ENCODE measurements at regions not wholly inside any gene's neighbourhood (a gene's known extent, or its start where the extent isn't known, plus 50 kb on each side); places are given as distances from the start of the nearest gene placed in this dataset.

DNA sequence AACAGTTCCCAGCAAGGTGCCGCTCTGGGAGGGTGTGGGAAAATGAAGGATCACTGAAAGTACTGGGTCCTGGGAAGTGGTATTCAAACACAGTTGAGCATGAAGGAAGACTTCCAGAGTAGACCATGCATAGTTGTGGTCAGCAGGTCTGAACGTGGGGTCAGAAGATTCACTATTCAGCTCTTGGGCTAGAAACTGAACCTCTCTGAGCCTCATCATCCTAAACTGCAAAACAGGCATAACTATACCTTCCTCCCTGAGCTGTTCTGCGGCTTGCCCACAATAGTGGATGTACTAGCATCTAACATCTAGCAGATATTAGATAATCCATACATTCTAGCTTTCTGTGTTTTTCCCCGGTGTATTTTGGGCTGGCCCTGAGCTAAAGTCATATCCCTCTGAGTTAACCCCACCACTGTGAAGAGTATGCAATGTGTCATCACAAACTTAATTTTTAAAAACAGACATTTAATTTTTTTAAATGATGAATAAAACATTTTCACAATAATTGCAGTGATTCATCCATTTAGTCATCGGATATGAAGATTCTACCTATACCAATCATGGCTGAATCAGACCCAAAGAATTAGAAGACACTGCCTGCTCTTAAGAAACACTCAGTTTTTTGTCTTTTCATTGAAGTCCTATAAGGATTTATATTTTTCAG, 179.1 kb downstream of the BLID start:
- H3K4me3 ChIP-seq (ENCODE audit: insufficient read depth, low read length), result no peak overlapping the region
- no peaks in the 10 kb centered on the region for H3K79me2 ChIP-seq (ENCODE audit: insufficient read depth, low read length)
- H3K4me2 ChIP-seq (ENCODE audit: insufficient read depth, low read length), result peak overlapping the region; percentile 5
- peak; percentile 81 for DNase-seq (ENCODE audit: insufficient read length, low spot score, missing footprints)
- H4K20me1 ChIP-seq (ENCODE audit: insufficient read depth, low read length), result no peaks in the 10 kb centered on the region
- peaks cover 30% of the 10 kb centered on the region for H3K4me1 ChIP-seq (ENCODE audit: insufficient read depth, low read length)
- no peak for TF ChIP-seq CTCF (IDR thresholded peaks at IDR 0.05; ENCODE audit: extremely low read depth, low read depth, low read length)
- no peaks in the 10 kb centered on the region for H3K36me3 ChIP-seq (ENCODE audit: insufficient read depth, low read length)
- H3K27me3 ChIP-seq (ENCODE audit: insufficient read depth, low read length), result no peaks in the 10 kb centered on the region
- H3K27ac ChIP-seq (ENCODE audit: low read depth, low read length), result peak overlapping the region; percentile 64
- H3K9me3 ChIP-seq (ENCODE audit: low read depth, low read length), result no peaks in the 10 kb centered on the region
- H2AFZ ChIP-seq (ENCODE audit: low read length), result no peak overlapping the region

GRCh38 chr11:121936370-121936769, 179.6 kb downstream of the BLID start:
- Histone ChIP-seq H3K4me3 (ENCODE audit: insufficient read depth, low read length) (no peak overlapping the region), H3K4me1 (ENCODE audit: insufficient read depth, low read length) (peaks cover 34% of the 10 kb centered on the region), H3K9me3 (ENCODE audit: low read depth, low read length) (no peaks in the 10 kb centered on the region), H4K20me1 (ENCODE audit: insufficient read depth, low read length) (no peaks in the 10 kb centered on the region), H3K27ac (ENCODE audit: low read depth, low read length) (peak overlapping the region; percentile 64), H3K79me2 (ENCODE audit: insufficient read depth, low read length) (no peaks in the 10 kb centered on the region), H3K36me3 (ENCODE audit: insufficient read depth, low read length) (no peaks in the 10 kb centered on the region), H3K4me2 (ENCODE audit: insufficient read depth, low read length) (peak overlapping the region; percentile 5), H2AFZ (ENCODE audit: low read length) (no peak overlapping the region), H3K27me3 (ENCODE audit: insufficient read depth, low read length) (no peaks in the 10 kb centered on the region)
- no peak for TF ChIP-seq CTCF (IDR thresholded peaks at IDR 0.05; ENCODE audit: extremely low read depth, low read depth, low read length)
- no peak for DNase-seq (ENCODE audit: insufficient read length, low spot score, missing footprints)

- no peak overlapping the region for H2AFZ ChIP-seq (ENCODE audit: low read length)
- H4K20me1 ChIP-seq (ENCODE audit: insufficient read depth, low read length), result no peaks in the 10 kb centered on the region
- no peaks in the 10 kb centered on the region for H3K27me3 ChIP-seq (ENCODE audit: insufficient read depth, low read length)
- peaks cover 46% of the 10 kb centered on the region for H3K4me1 ChIP-seq (ENCODE audit: insufficient read depth, low read length)
- H3K36me3 ChIP-seq (ENCODE audit: insufficient read depth, low read length), result no peaks in the 10 kb centered on the region
- no peak overlapping the region for H3K4me3 ChIP-seq (ENCODE audit: insufficient read depth, low read length)
- H3K9me3 ChIP-seq (ENCODE audit: low read depth, low read length), result no peaks in the 10 kb centered on the region
- DNase-seq (ENCODE audit: insufficient read length, low spot score, missing footprints), result no peak
- no peak overlapping the region for H3K27ac ChIP-seq (ENCODE audit: low read depth, low read length)
- no peak for TF ChIP-seq CTCF (IDR thresholded peaks at IDR 0.05; ENCODE audit: extremely low read depth, low read depth, low read length)
- H3K79me2 ChIP-seq (ENCODE audit: insufficient read depth, low read length), result no peaks in the 10 kb centered on the region
- H3K4me2 ChIP-seq (ENCODE audit: insufficient read depth, low read length), result no peak overlapping the region
These were observed 182.3 kb downstream of the BLID start for GRCh38 chr11:121933694-121934093.

GRCh38 chr11:121933294-121933693, 182.7 kb downstream of the BLID start:
- no peaks in the 10 kb centered on the region for H4K20me1 ChIP-seq (ENCODE audit: insufficient read depth, low read length)
- H3K79me2 ChIP-seq (ENCODE audit: insufficient read depth, low read length), result no peaks in the 10 kb centered on the region
- DNase-seq (ENCODE audit: insufficient read length, low spot score, missing footprints), result no peak
- H3K4me3 ChIP-seq (ENCODE audit: insufficient read depth, low read length), result no peak overlapping the region
- H2AFZ ChIP-seq (ENCODE audit: low read length), result no peak overlapping the region
- H3K27ac ChIP-seq (ENCODE audit: low read depth, low read length), result no peak overlapping the region
- no peak overlapping the region for H3K4me2 ChIP-seq (ENCODE audit: insufficient read depth, low read length)
- H3K9me3 ChIP-seq (ENCODE audit: low read depth, low read length), result no peaks in the 10 kb centered on the region
- peaks cover 46% of the 10 kb centered on the region for H3K4me1 ChIP-seq (ENCODE audit: insufficient read depth, low read length)
- H3K27me3 ChIP-seq (ENCODE audit: insufficient read depth, low read length), result no peaks in the 10 kb centered on the region
- H3K36me3 ChIP-seq (ENCODE audit: insufficient read depth, low read length), result no peaks in the 10 kb centered on the region
- TF ChIP-seq CTCF (IDR thresholded peaks at IDR 0.05; ENCODE audit: extremely low read depth, low read depth, low read length), result no peak
